HAP-1 (cell line): ENCODE measurements at regions not wholly inside any gene's neighbourhood (a gene's known extent, or its start where the extent isn't known, plus 50 kb on each side); places are given as distances from the start of the nearest gene placed in this dataset.
A peak's percentile ranks its signal among the peaks of the same experiment; 100 is the strongest.
"Not testable (repeated sequence)": the region's sequence is repeated elsewhere in the genome, so short reads cannot be mapped to it uniquely, and the experiment has no call there.

Experiments
- DNase-seq, 2 experiments: peaks; one replicate each; pipeline ENCODE4 v3.0.0-alpha.2; 2016 to 2020; ENCODE audit warnings: low spot score in 2 of 2
- H3K27me3 ChIP-seq: fragments of 250-450 bp; sonication (Bioruptor Pico); 2 replicates; pipeline ENCODE4 v1.5.1; 2020; ENCODE audit warnings: low read depth, mild to moderate bottlenecking, moderate library complexity
- H3K36me3 ChIP-seq: fragments of 250-450 bp; sonication (Bioruptor Pico); replicated peaks from 2 replicates; pipeline ENCODE4 v1.5.1; 2020; ENCODE audit warnings: mild to moderate bottlenecking
- H3K4me1 ChIP-seq: fragments of 250-450 bp; sonication (Bioruptor Pico); 2 replicates; pipeline ENCODE4 v1.5.1; 2020; ENCODE audit warnings: mild to moderate bottlenecking
- H3K4me3 ChIP-seq: fragments of 250-450 bp; sonication (Bioruptor Pico); 2 replicates; pipeline ENCODE4 v1.5.1; 2020; ENCODE audit warnings: mild to moderate bottlenecking, moderate library complexity
- H3K9me3 ChIP-seq: fragments of 250-450 bp; sonication (Bioruptor Pico); 2 replicates; pipeline ENCODE4 v1.5.1; 2020; ENCODE audit warnings: mild to moderate bottlenecking, moderate library complexity
- in situ Hi-C: fragments of 300-500 bp; cut with MboI; formaldehyde crosslinking; loops from 3 replicates; pipeline ENCODE4 v1.14.3; 2020; ENCODE audit warnings: low sequenced_read_pairs, inconsistent platforms, mixed read lengths

- Histone ChIP-seq H3K4me1 (no peaks in the 10 kb centered on the region), H3K4me3 (no peak overlapping the region), H3K27me3 (no peaks in the 10 kb centered on the region), H3K9me3 (no peaks in the 10 kb centered on the region), H3K36me3 (no peaks in the 10 kb centered on the region)
- no peak for DNase-seq
- in situ Hi-C loops = no loop called here
These were observed 208.5 kb downstream of the TMEM161B start for GRCh38 chr5:88060194-88060593.

GRCh38 chr5:88058625-88059024 lies 210.0 kb downstream of the TMEM161B start:
- H3K9me3 ChIP-seq = no peaks in the 10 kb centered on the region
- H3K4me1 ChIP-seq = no peaks in the 10 kb centered on the region
- no peaks in the 10 kb centered on the region for H3K27me3 ChIP-seq
- DNase-seq = no peak
- H3K4me3 ChIP-seq = no peak overlapping the region
- in situ Hi-C loops = no loop called here
- H3K36me3 ChIP-seq = no peaks in the 10 kb centered on the region

- H3K36me3 ChIP-seq, H3K9me3 ChIP-seq, H3K4me3 ChIP-seq, DNase-seq, in situ Hi-C loops, H3K27me3 ChIP-seq: not testable (repeated sequence)
- peaks cover 20% of the 10 kb centered on the region for H3K4me1 ChIP-seq
These were observed 216.2 kb downstream of the TMEM161B start for GRCh38 chr5:88052468-88052867.

GRCh38 chr5:88051148-88051547 lies 217.5 kb downstream of the TMEM161B start:
- in situ Hi-C loops = no loop called here
- H3K4me3 ChIP-seq = no peak overlapping the region
- DNase-seq = no peak
- peaks cover 27% of the 10 kb centered on the region for H3K4me1 ChIP-seq
- no peaks in the 10 kb centered on the region for H3K36me3 ChIP-seq
- H3K27me3 ChIP-seq = no peaks in the 10 kb centered on the region
- H3K9me3 ChIP-seq = no peaks in the 10 kb centered on the region

- no peak overlapping the region for H3K4me3 ChIP-seq
- no peaks in the 10 kb centered on the region for H3K27me3 ChIP-seq
- H3K4me1 ChIP-seq = peaks cover 34% of the 10 kb centered on the region
- DNase-seq = peak; percentile 59 to 65
- in situ Hi-C loops = no loop called here
- H3K36me3 ChIP-seq = no peaks in the 10 kb centered on the region
- no peaks in the 10 kb centered on the region for H3K9me3 ChIP-seq
These were observed 218.9 kb downstream of the TMEM161B start for GRCh38 chr5:88049737-88050136.

GRCh38 chr5:88049156-88049555 lies 219.5 kb downstream of the TMEM161B start:
- Histone ChIP-seq H3K4me3 (no peak overlapping the region), H3K27me3 (no peaks in the 10 kb centered on the region), H3K4me1 (peaks cover 34% of the 10 kb centered on the region), H3K9me3 (no peaks in the 10 kb centered on the region), H3K36me3 (no peaks in the 10 kb centered on the region)
- in situ Hi-C loops = no loop called here
- no peak for DNase-seq

GRCh38 chr5:88045931-88046461 lies 222.6 kb downstream of the TMEM161B start:
- H3K4me3 ChIP-seq = no peak overlapping the region
- H3K36me3 ChIP-seq = no peaks in the 10 kb centered on the region
- peaks cover 2% of the 10 kb centered on the region; the same call in 1 of the 2 replicates for H3K9me3 ChIP-seq
- H3K27me3 ChIP-seq = no peaks in the 10 kb centered on the region
- DNase-seq = peak; percentile 50 to 82
- in situ Hi-C loops = no loop called here
- H3K4me1 ChIP-seq = peaks cover 34% of the 10 kb centered on the region

- H3K9me3 ChIP-seq = peaks cover 2% of the 10 kb centered on the region; the same call in 1 of the 2 replicates
- H3K27me3 ChIP-seq = no peaks in the 10 kb centered on the region
- H3K4me1 ChIP-seq = peaks cover 30% of the 10 kb centered on the region
- H3K36me3 ChIP-seq = no peaks in the 10 kb centered on the region
- in situ Hi-C loops = no loop called here
- DNase-seq = no peak
- H3K4me3 ChIP-seq = no peak overlapping the region
These were observed 223.5 kb downstream of the TMEM161B start for GRCh38 chr5:88045165-88045564.

GRCh38 chr5:88034520-88034919 lies 234.1 kb downstream of the TMEM161B start:
- Histone ChIP-seq H3K9me3 (no peaks in the 10 kb centered on the region), H3K4me1 (peaks cover 23% of the 10 kb centered on the region), H3K4me3 (no peak overlapping the region), H3K36me3 (no peaks in the 10 kb centered on the region), H3K27me3 (no peaks in the 10 kb centered on the region)
- in situ Hi-C loops = no loop called here
- peak; percentile 32 to 84 for DNase-seq

- in situ Hi-C loops = no loop called here
- DNase-seq = peak; percentile 52 to 53
- Histone ChIP-seq H3K9me3 (no peaks in the 10 kb centered on the region), H3K4me3 (no peak overlapping the region), H3K36me3 (no peaks in the 10 kb centered on the region), H3K4me1 (peaks cover 23% of the 10 kb centered on the region), H3K27me3 (no peaks in the 10 kb centered on the region)
These were observed 235.5 kb downstream of the TMEM161B start for GRCh38 chr5:88033191-88033590.

GRCh38 chr5:88029011-88029410 lies 239.6 kb downstream of the TMEM161B start:
- no peak overlapping the region for H3K4me3 ChIP-seq
- no peaks in the 10 kb centered on the region for H3K27me3 ChIP-seq
- in situ Hi-C loops = no loop called here
- no peaks in the 10 kb centered on the region for H3K36me3 ChIP-seq
- H3K4me1 ChIP-seq = peaks cover 12% of the 10 kb centered on the region
- no peak for DNase-seq
- H3K9me3 ChIP-seq = no peaks in the 10 kb centered on the region

GRCh38 chr5:88021141-88021540 lies 247.5 kb downstream of the TMEM161B start:
- in situ Hi-C loops = no loop called here
- Histone ChIP-seq H3K4me3 (no peak overlapping the region), H3K4me1 (no peaks in the 10 kb centered on the region), H3K27me3 (no peaks in the 10 kb centered on the region), H3K9me3 (no peaks in the 10 kb centered on the region), H3K36me3 (no peaks in the 10 kb centered on the region)
- no peak for DNase-seq

GRCh38 chr5:88014984-88015383 lies 253.7 kb downstream of the TMEM161B start:
- H3K4me3 ChIP-seq, in situ Hi-C loops: not testable (repeated sequence)

GRCh38 chr5:88000877-88001276 lies 267.8 kb downstream of the TMEM161B start:
- H3K4me3 ChIP-seq = no peak overlapping the region
- DNase-seq = no peak
- H3K4me1 ChIP-seq = no peaks in the 10 kb centered on the region; the same call in 1 of the 2 replicates
- no peaks in the 10 kb centered on the region for H3K9me3 ChIP-seq
- no peaks in the 10 kb centered on the region for H3K27me3 ChIP-seq
- in situ Hi-C loops = no loop called here
- H3K36me3 ChIP-seq = no peaks in the 10 kb centered on the region

More at GRCh38 chr5:88014984-88015383, 253.7 kb downstream of the TMEM161B start:
- H3K4me1 ChIP-seq, H3K36me3 ChIP-seq, H3K9me3 ChIP-seq, H3K27me3 ChIP-seq: not testable (repeated sequence)
- DNase-seq = peak in 1 of 2 experiments; percentile 12

GRCh38 chr5:87997662-87998061 lies 271.0 kb downstream of the TMEM161B start:
- Histone ChIP-seq H3K9me3 (no peaks in the 10 kb centered on the region), H3K4me3 (no peak overlapping the region), H3K4me1 (no peaks in the 10 kb centered on the region; the same call in 1 of the 2 replicates), H3K27me3 (no peaks in the 10 kb centered on the region), H3K36me3 (no peaks in the 10 kb centered on the region)
- no peak for DNase-seq
- in situ Hi-C loops = no loop called here
